HK-2 (cell line): ENCODE measurements at regions not wholly inside any gene's neighbourhood (a gene's known extent, or its start where the extent isn't known, plus 50 kb on each side); places are given as distances from the start of the nearest gene placed in this dataset.
"Not testable (repeated sequence)": the region's sequence is repeated elsewhere in the genome, so short reads cannot be mapped to it uniquely, and the experiment has no call there.

Experiments used
- DNase-seq: peaks from one replicate; pipeline ENCODE4 v3.0.0-alpha.2; 2018; ENCODE audit not compliant: unreplicated experiment

GRCh38 chr1:55869065-55869464, 653.9 kb upstream of the USP24 start:
- DNase-seq = no peak

- DNase-seq = no peak
Measured at GRCh38 chr1:55868026-55868425, 652.9 kb upstream of the USP24 start.

- DNase-seq = no peak
Measured at GRCh38 chr1:55867304-55867843, 652.2 kb upstream of the USP24 start.

GRCh38 chr1:55865778-55866177, 650.6 kb upstream of the USP24 start:
- DNase-seq = not testable (repeated sequence)

GRCh38 chr1:55864251-55864650, 649.1 kb upstream of the USP24 start:
- no peak for DNase-seq

GRCh38 chr1:55861676-55862340, 646.6 kb upstream of the USP24 start:
- DNase-seq = no peak

- no peak for DNase-seq
Measured at GRCh38 chr1:55860798-55861519, 645.8 kb upstream of the USP24 start.

- DNase-seq = no peak
Measured at GRCh38 chr1:55860326-55860725, 645.2 kb upstream of the USP24 start.

- DNase-seq = no peak
Measured at GRCh38 chr1:55854911-55855310, 639.7 kb upstream of the USP24 start.

GRCh38 chr1:55848906-55849305, 633.7 kb upstream of the USP24 start:
- DNase-seq = no peak

- no peak for DNase-seq
Measured at GRCh38 chr1:55846051-55846450, 630.9 kb upstream of the USP24 start.

GRCh38 chr1:55844322-55844721, 629.2 kb upstream of the USP24 start:
- no peak for DNase-seq

GRCh38 chr1:55839626-55840025, 624.5 kb upstream of the USP24 start:
- DNase-seq = no peak

- DNase-seq = no peak
Measured at GRCh38 chr1:55839221-55839620, 624.1 kb upstream of the USP24 start.

- no peak for DNase-seq
Measured at GRCh38 chr1:55836086-55836485, 620.9 kb upstream of the USP24 start.

GRCh38 chr1:55833529-55834091, 618.4 kb upstream of the USP24 start:
- DNase-seq = no peak

- no peak for DNase-seq
Measured at GRCh38 chr1:55831759-55832158, 616.6 kb upstream of the USP24 start.

GRCh38 chr1:55828044-55828443, 612.9 kb upstream of the USP24 start:
- DNase-seq = no peak

GRCh38 chr1:55827350-55827749, 612.2 kb upstream of the USP24 start:
- DNase-seq = no peak

- DNase-seq = no peak
Measured at GRCh38 chr1:55826381-55827080, 611.4 kb upstream of the USP24 start.

- no peak for DNase-seq
Measured at GRCh38 chr1:55825461-55825860, 610.3 kb upstream of the USP24 start.

- DNase-seq = no peak
Measured at GRCh38 chr1:55824251-55824640, 609.1 kb upstream of the USP24 start.
